ENCODE measurements at regions not wholly inside any gene's neighbourhood (a gene's known extent, or its start where the extent isn't known, plus 50 kb on each side); places are given as distances from the start of the nearest gene placed in this dataset.
A peak's percentile ranks its signal among the peaks of the same experiment; 100 is the strongest.

DNA sequence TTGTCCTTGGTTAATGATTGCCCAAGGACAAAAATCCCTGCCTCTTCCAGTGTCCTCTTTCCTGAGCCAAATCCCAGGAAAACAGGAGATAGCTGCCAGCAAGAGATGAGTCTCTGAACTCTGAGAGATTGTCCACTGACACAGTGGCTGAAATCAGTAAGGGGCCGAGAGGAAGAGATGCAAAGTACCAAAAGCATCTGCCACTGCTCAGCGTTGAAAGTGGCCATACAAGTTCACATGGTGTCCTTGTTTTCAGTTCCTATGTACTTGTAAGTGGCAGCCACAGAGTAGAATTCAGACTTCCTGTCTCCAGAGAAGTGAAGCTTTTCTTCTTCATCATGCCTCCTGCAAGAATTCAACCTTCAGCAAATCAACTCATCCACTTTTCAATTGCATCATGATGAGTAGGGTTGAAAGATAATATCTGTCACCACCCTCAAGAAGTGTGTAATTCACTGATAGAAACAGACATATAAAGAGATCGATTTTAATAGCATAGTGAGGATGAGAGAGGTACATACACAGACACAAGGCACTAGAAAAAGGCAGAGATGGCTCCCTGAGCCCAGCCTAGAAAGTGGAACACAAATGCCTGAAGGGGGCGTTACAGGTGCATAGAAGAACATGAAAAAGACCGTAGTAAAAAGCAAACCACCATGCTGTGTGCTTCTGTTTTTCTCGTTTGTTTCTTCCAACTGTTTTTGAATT lies 185.8 kb downstream of the MRPL39 start:
- intact Hi-C loops (cut with DNase I) = no loop called here
- Histone ChIP-seq H3K4me1 (no peaks in the 10 kb centered on the region), H3K4me3 (no peak overlapping the region), H3K27me3 (no peaks in the 10 kb centered on the region), H3K9me3 (no peaks in the 10 kb centered on the region), H3K27ac (no peak overlapping the region), H3K36me3 (no peaks in the 10 kb centered on the region)
- peak; percentile 21 to 46 for TF ChIP-seq CTCF (IDR thresholded peaks at IDR 0.05)
- peak; percentile 72 for ATAC-seq
- peak in 1 of 4 donors; percentile 5 for DNase-seq

DNA sequence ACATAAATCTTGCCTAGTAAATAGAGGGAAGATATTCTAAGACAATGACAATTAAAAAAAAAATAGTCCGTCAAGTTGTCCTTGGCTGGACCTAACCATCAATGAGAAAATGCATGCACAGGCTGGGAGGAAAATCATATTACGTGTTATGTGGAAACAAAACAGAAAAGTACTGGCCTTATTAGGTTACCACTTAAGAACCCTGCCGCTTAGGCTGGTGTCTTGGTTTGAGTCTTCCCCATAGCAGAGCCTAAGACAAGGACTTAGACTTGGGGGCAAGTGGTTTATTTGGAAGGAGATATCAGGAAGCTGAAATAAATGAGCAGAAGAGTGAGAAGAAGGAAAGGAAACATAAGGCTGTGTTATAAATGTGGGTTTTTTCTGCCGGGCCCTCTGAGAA lies 186.4 kb downstream of the MRPL39 start:
- TF ChIP-seq CTCF (IDR thresholded peaks at IDR 0.05) = no peak
- intact Hi-C loops (cut with DNase I) = no loop called here
- no peaks in the 10 kb centered on the region for H3K4me1 ChIP-seq
- H3K36me3 ChIP-seq = no peaks in the 10 kb centered on the region
- H3K4me3 ChIP-seq = no peak overlapping the region
- H3K27me3 ChIP-seq = no peaks in the 10 kb centered on the region
- no peaks in the 10 kb centered on the region for H3K9me3 ChIP-seq
- H3K27ac ChIP-seq = no peak overlapping the region
- DNase-seq (no peak), ATAC-seq (no peak)

GRCh38 chr21:25416669-25417068 lies 190.6 kb downstream of the MRPL39 start:
- DNase-seq (no peak), ATAC-seq (no peak)
- no peak for TF ChIP-seq CTCF (IDR thresholded peaks at IDR 0.05)
- Histone ChIP-seq H3K4me1 (no peaks in the 10 kb centered on the region), H3K27ac (no peak overlapping the region), H3K36me3 (no peaks in the 10 kb centered on the region), H3K9me3 (no peaks in the 10 kb centered on the region), H3K4me3 (no peak overlapping the region), H3K27me3 (no peaks in the 10 kb centered on the region)
- intact Hi-C loops (cut with DNase I) = no loop called here

- TF ChIP-seq CTCF (IDR thresholded peaks at IDR 0.05) = no peak
- no peaks in the 10 kb centered on the region for H3K27me3 ChIP-seq
- H3K4me3 ChIP-seq = no peak overlapping the region
- H3K36me3 ChIP-seq = no peaks in the 10 kb centered on the region
- H3K9me3 ChIP-seq = no peaks in the 10 kb centered on the region
- DNase-seq = no peak
- ATAC-seq = no peak
- intact Hi-C loops (cut with DNase I) = no loop called here
- no peaks in the 10 kb centered on the region for H3K4me1 ChIP-seq
- no peak overlapping the region for H3K27ac ChIP-seq
Observed at GRCh38 chr21:25412100-25412499, 195.2 kb downstream of the MRPL39 start.

GRCh38 chr21:25409978-25410377 lies 197.3 kb downstream of the MRPL39 start:
- Histone ChIP-seq H3K4me1 (no peaks in the 10 kb centered on the region), H3K36me3 (no peaks in the 10 kb centered on the region), H3K4me3 (no peak overlapping the region), H3K9me3 (no peaks in the 10 kb centered on the region), H3K27ac (no peak overlapping the region), H3K27me3 (no peaks in the 10 kb centered on the region)
- TF ChIP-seq CTCF (IDR thresholded peaks at IDR 0.05) = no peak
- ATAC-seq (no peak), DNase-seq (no peak)
- intact Hi-C loops (cut with DNase I) = no loop called here
